Glutamatergic neuron (in vitro differentiated cells): ENCODE measurements at regions not wholly inside any gene's neighbourhood (a gene's known extent, or its start where the extent isn't known, plus 50 kb on each side); places are given as distances from the start of the nearest gene placed in this dataset.

Source experiments
- DNase-seq: peaks from one replicate; pipeline ENCODE4 v3.0.0; 2022
- H3K27ac Mint-ChIP-seq: one replicate; pipeline ENCODE4 v1.8.0; 2020; ENCODE audit warnings: mild to moderate bottlenecking, mixed read lengths, inconsistent platforms; ENCODE audit not compliant: unreplicated experiment
- H3K27me3 Mint-ChIP-seq: one replicate; pipeline ENCODE4 v1.8.0; 2020; ENCODE audit warnings: mild to moderate bottlenecking, moderate library complexity, mixed read lengths, inconsistent platforms; ENCODE audit not compliant: unreplicated experiment
- H3K36me3 Mint-ChIP-seq: one replicate; pipeline ENCODE4 v1.8.0; 2020; ENCODE audit warnings: mild to moderate bottlenecking, mixed read lengths, inconsistent platforms; ENCODE audit not compliant: unreplicated experiment
- H3K4me1 Mint-ChIP-seq: one replicate; pipeline ENCODE4 v1.8.0; 2020; ENCODE audit warnings: mild to moderate bottlenecking, low read depth, mixed read lengths, inconsistent platforms; ENCODE audit not compliant: unreplicated experiment
- H3K4me3 Mint-ChIP-seq: one replicate; pipeline ENCODE4 v1.8.0; 2020; ENCODE audit warnings: mild to moderate bottlenecking, mixed read lengths, inconsistent platforms; ENCODE audit not compliant: unreplicated experiment
- H3K9me3 Mint-ChIP-seq: one replicate; pipeline ENCODE4 v1.8.0; 2020; ENCODE audit warnings: mild to moderate bottlenecking, moderate library complexity, mixed read lengths, inconsistent platforms; ENCODE audit not compliant: unreplicated experiment
- TF ChIP-seq, protein P1 (sequence below): fragments of 200-600 bp; sonication (generic); IDR thresholded peaks from one replicate; pipeline ENCODE4 v1.5.0; 2021; ENCODE audit not compliant: partially characterized antibody, unreplicated experiment

DNA sequence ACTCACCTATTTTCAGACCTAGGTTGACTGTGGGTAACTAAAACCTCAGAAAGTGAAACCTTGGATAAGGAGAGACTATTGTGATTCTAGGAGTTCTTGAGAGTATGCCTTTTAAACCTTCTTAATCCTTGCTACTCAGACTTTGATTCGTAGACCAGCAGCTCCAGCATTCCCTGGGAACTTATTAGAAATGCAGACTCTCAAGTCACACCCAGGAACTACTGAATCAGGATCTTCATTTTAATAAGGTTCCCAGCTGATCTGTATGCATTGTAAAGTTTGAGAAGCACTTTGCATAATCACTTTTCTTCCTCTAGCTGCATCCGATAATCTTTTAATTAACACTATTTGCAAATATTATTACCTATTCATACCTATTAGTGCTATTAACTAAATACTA lies 480.3 kb upstream of the KCNMB2 start:
- H3K36me3 Mint-ChIP-seq: no peaks in the 10 kb centered on the region
- no peak for DNase-seq
- no peak overlapping the region for H3K27ac Mint-ChIP-seq
- H3K4me3 Mint-ChIP-seq: no peak overlapping the region
- no peaks in the 10 kb centered on the region for H3K9me3 Mint-ChIP-seq
- no peaks in the 10 kb centered on the region for H3K27me3 Mint-ChIP-seq
- H3K4me1 Mint-ChIP-seq: no peaks in the 10 kb centered on the region
- TF ChIP-seq, protein P1, sequence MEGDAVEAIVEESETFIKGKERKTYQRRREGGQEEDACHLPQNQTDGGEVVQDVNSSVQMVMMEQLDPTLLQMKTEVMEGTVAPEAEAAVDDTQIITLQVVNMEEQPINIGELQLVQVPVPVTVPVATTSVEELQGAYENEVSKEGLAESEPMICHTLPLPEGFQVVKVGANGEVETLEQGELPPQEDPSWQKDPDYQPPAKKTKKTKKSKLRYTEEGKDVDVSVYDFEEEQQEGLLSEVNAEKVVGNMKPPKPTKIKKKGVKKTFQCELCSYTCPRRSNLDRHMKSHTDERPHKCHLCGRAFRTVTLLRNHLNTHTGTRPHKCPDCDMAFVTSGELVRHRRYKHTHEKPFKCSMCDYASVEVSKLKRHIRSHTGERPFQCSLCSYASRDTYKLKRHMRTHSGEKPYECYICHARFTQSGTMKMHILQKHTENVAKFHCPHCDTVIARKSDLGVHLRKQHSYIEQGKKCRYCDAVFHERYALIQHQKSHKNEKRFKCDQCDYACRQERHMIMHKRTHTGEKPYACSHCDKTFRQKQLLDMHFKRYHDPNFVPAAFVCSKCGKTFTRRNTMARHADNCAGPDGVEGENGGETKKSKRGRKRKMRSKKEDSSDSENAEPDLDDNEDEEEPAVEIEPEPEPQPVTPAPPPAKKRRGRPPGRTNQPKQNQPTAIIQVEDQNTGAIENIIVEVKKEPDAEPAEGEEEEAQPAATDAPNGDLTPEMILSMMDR: no peak

DNA sequence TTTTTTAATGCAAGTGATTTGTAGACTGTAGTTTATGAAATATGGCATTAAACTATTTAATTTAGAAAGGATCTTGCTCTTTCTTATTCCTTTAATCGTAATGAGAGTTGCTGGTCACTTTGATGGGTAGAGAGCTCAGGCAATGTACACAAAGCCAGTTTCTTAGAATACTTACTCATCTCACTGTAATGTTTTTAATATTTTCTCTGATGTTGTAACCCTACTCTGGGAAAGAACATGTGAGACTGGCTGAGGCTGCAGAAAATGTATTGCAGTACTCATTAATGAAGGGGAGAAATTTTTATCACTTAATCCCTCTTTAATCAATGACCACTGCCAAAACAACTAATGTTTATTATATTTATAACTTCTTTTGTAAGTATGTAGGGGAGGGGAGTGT lies 479.4 kb upstream of the KCNMB2 start:
- H3K27me3 Mint-ChIP-seq: no peaks in the 10 kb centered on the region
- no peaks in the 10 kb centered on the region for H3K9me3 Mint-ChIP-seq
- no peak overlapping the region for H3K4me3 Mint-ChIP-seq
- no peaks in the 10 kb centered on the region for H3K36me3 Mint-ChIP-seq
- TF ChIP-seq, protein P1: no peak
- H3K27ac Mint-ChIP-seq: no peak overlapping the region
- no peaks in the 10 kb centered on the region for H3K4me1 Mint-ChIP-seq
- DNase-seq: no peak

DNA sequence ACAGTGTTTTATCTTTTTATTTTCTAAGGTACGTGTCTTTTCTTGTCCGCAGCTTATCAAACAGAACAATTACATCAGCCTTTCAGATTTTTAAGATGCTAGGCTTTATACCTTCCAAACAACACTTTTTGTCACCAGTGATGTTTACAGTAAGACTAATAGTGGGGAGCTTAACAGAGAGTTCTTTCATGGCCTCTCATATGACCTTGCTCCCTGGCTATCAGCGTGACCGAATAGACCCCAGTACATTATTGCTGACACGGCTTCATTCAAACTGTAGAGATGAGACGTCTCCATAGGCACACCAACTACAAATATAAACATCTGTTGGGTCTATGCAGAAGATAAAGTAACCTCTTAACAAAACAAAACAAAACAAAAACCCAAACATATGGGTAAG lies 477.6 kb upstream of the KCNMB2 start:
- H3K4me3 Mint-ChIP-seq: no peak overlapping the region
- no peak overlapping the region for H3K27ac Mint-ChIP-seq
- no peaks in the 10 kb centered on the region for H3K4me1 Mint-ChIP-seq
- TF ChIP-seq, protein P1: no peak
- H3K27me3 Mint-ChIP-seq: no peaks in the 10 kb centered on the region
- no peak for DNase-seq
- H3K36me3 Mint-ChIP-seq: no peaks in the 10 kb centered on the region
- no peaks in the 10 kb centered on the region for H3K9me3 Mint-ChIP-seq

DNA sequence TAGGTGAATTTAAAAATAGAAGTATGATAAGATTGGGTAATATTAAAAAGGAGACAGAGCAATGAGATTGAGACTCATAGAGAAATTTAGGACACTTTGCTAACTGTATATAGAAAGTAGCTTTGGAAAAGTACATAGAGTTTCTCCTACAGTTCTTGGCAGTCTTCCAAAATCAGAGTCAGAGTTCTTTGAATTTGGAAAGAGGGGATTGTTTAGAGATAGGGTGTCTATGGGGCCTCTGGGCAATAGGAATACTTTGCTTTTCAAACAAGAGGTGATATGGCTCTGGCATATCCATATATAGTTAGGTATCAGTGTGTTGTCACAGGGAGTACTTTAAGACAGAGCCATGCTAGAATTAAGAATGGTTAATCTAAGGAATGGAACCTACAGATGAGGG lies 477.1 kb upstream of the KCNMB2 start:
- TF ChIP-seq, protein P1: no peak
- H3K4me1 Mint-ChIP-seq: no peaks in the 10 kb centered on the region
- no peaks in the 10 kb centered on the region for H3K27me3 Mint-ChIP-seq
- H3K27ac Mint-ChIP-seq: no peak overlapping the region
- DNase-seq: no peak
- H3K4me3 Mint-ChIP-seq: no peak overlapping the region
- no peaks in the 10 kb centered on the region for H3K9me3 Mint-ChIP-seq
- H3K36me3 Mint-ChIP-seq: no peaks in the 10 kb centered on the region

DNA sequence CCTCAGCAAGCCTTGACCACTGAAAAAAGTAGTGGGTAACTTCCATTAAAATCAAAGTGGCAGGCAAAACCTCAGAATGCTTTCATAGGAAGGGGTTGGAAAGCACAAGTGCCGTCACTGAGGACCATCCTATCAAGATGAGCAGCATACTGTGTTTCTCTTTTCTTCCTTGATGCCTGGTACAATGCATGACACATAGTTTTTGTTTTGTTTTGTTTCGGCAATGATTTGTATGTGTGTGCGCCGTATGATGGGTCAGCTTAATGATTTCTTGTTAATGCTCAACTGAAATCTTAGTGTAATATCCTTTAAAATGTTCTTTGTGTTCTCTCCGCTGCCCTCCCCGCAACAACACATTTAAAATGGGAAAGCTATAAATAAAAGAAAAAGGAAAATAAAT lies 476.4 kb upstream of the KCNMB2 start:
- H3K4me3 Mint-ChIP-seq: no peak overlapping the region
- H3K36me3 Mint-ChIP-seq: no peaks in the 10 kb centered on the region
- no peaks in the 10 kb centered on the region for H3K27me3 Mint-ChIP-seq
- TF ChIP-seq, protein P1: no peak
- no peak for DNase-seq
- no peak overlapping the region for H3K27ac Mint-ChIP-seq
- no peaks in the 10 kb centered on the region for H3K4me1 Mint-ChIP-seq
- H3K9me3 Mint-ChIP-seq: no peaks in the 10 kb centered on the region
